ENCODE measurements at regions not wholly inside any gene's neighbourhood (a gene's known extent, or its start where the extent isn't known, plus 50 kb on each side); places are given as distances from the start of the nearest gene placed in this dataset.

- Histone ChIP-seq H3K9me3 (ENCODE audit: control insufficient read depth, insufficient read depth, low read depth, low read length) (no peaks in the 10 kb centered on the region), H3K4me3 (ENCODE audit: low read depth in 2 of 2, low read length in 2 of 2) (no peak overlapping the region), H3K27ac (ENCODE audit: low read length) (no peak overlapping the region), H3K27me3 (ENCODE audit: control insufficient read depth, insufficient read depth, low read length) (no peaks in the 10 kb centered on the region), H3K36me3 (ENCODE audit: control insufficient read depth, insufficient read depth, low read length) (no peaks in the 10 kb centered on the region), H3K4me1 (ENCODE audit: control insufficient read depth, insufficient read depth, low read length) (no peaks in the 10 kb centered on the region)
- ChIA-PET CTCF (no interaction called here), POLR2A (no interaction called here)
- ATAC-seq (no peak), DNase-seq (ENCODE audit: low read depth, low spot score) (no peak)
- in situ Hi-C loops (cut with HindIII; ENCODE audit: low pct_unique_long_range_greater_than_20kb, low sequenced_read_pairs), result no loop called here
- TF ChIP-seq SIN3A (IDR thresholded peaks at IDR 0.05; ENCODE audit: borderline replicate concordance, insufficient read depth, low read depth, low read length), result no peak
- no peak for TF ChIP-seq CTCF (IDR thresholded peaks at IDR 0.05)
- no peak for TF ChIP-seq REST (IDR thresholded peaks at IDR 0.05; ENCODE audit: insufficient read depth in 1 of 2, low read depth in 2 of 2, low read length in 1 of 2)
- TF ChIP-seq TCF7L2 (IDR thresholded peaks at IDR 0.05; ENCODE audit: low read depth, low read length), result no peak
- no peak for TF ChIP-seq POLR2AphosphoS5 (IDR thresholded peaks at IDR 0.05; ENCODE audit: low read depth, low read length)
- no TSS peak for BruUV-seq (replicated peaks)
- intact Hi-C loops (cut with micrococcal nuclease; ENCODE audit: unreplicated experiment), result no loop called here
Observed at GRCh38 chr9:103990311-103990710, 103.8 kb upstream of the SMC2 start.

- H3K27me3 ChIP-seq (ENCODE audit: control insufficient read depth, insufficient read depth, low read length), result no peaks in the 10 kb centered on the region
- in situ Hi-C loops (cut with HindIII; ENCODE audit: low pct_unique_long_range_greater_than_20kb, low sequenced_read_pairs), result no loop called here
- DNase-seq (ENCODE audit: low read depth, low spot score) (no peak), ATAC-seq (no peak)
- BruUV-seq (replicated peaks), result no TSS peak
- H3K27ac ChIP-seq (ENCODE audit: low read length), result no peak overlapping the region
- H3K9me3 ChIP-seq (ENCODE audit: control insufficient read depth, insufficient read depth, low read depth, low read length), result no peaks in the 10 kb centered on the region
- ChIA-PET POLR2A (no interaction called here), CTCF (no interaction called here)
- TF ChIP-seq TCF7L2 (IDR thresholded peaks at IDR 0.05; ENCODE audit: low read depth, low read length) (no peak), SIN3A (IDR thresholded peaks at IDR 0.05; ENCODE audit: borderline replicate concordance, insufficient read depth, low read depth, low read length) (no peak), REST (IDR thresholded peaks at IDR 0.05; ENCODE audit: insufficient read depth in 1 of 2, low read depth in 2 of 2, low read length in 1 of 2) (no peak), CTCF (IDR thresholded peaks at IDR 0.05) (no peak)
- H3K36me3 ChIP-seq (ENCODE audit: control insufficient read depth, insufficient read depth, low read length), result no peaks in the 10 kb centered on the region
- intact Hi-C loops (cut with micrococcal nuclease; ENCODE audit: unreplicated experiment), result no loop called here
- H3K4me1 ChIP-seq (ENCODE audit: control insufficient read depth, insufficient read depth, low read length), result no peaks in the 10 kb centered on the region
- H3K4me3 ChIP-seq (ENCODE audit: low read depth in 2 of 2, low read length in 2 of 2), result no peak overlapping the region
Observed at GRCh38 chr9:103991001-103991400, 103.1 kb upstream of the SMC2 start.
